Right lobe of liver (tissue), 4 donors: ENCODE measurements at regions not wholly inside any gene's neighbourhood (a gene's known extent, or its start where the extent isn't known, plus 50 kb on each side); places are given as distances from the start of the nearest gene placed in this dataset.

ENCODE experiments used
- CTCF ChIP-seq, 4 donors: fragments of 200-600 bp in 3 of 4; fragments of 450-650 bp in 1 of 4; IDR thresholded peaks; one replicate each; pipeline versions ENCODE4 v1.5.1 to v1.8.0; 2016 to 2022; ENCODE audit warnings: antibody characterized with exemption in 4 of 4, mild to moderate bottlenecking in 2 of 4
- POLR2A ChIP-seq: fragments of 450-650 bp; IDR thresholded peaks from one replicate; pipeline ENCODE4 v1.6.1; 2017; ENCODE audit warnings: antibody characterized with exemption, mild to moderate bottlenecking
- donor health status: DM: no; HTN: no; CAD: no.
- donor health status: DM: no; HTN: no; CAD: no.
- donor health status: DM: no; HTN: yes; CAD: no.

GRCh38 chrX:4091046-4091760 is 377.8 kb upstream of the PRKX start:
- no peak for TF ChIP-seq CTCF (IDR thresholded peaks at IDR 0.05)
- no peak for TF ChIP-seq POLR2A
